Parathyroid adenoma (tissue), 2 donors: ENCODE measurements at regions not wholly inside any gene's neighbourhood (a gene's known extent, or its start where the extent isn't known, plus 50 kb on each side); places are given as distances from the start of the nearest gene placed in this dataset.

ENCODE experiments used
- H2AFZ ChIP-seq: fragments of 300-600 bp; sonication (generic); one replicate; pipeline ENCODE4 v1.7.0; 2017; ENCODE audit warnings: antibody characterized with exemption, mild to moderate bottlenecking
- H3K27ac ChIP-seq: fragments of 300-600 bp; sonication (generic); one replicate; pipeline ENCODE4 v1.7.0; 2017
- H3K27me3 ChIP-seq: fragments of 300-600 bp; sonication (generic); one replicate; pipeline ENCODE4 v1.7.0; 2017; ENCODE audit warnings: low read length; ENCODE audit not compliant: control insufficient read depth, insufficient read depth
- H3K36me3 ChIP-seq: fragments of 300-600 bp; sonication (generic); one replicate; pipeline ENCODE4 v1.7.0; 2017; ENCODE audit warnings: low read length; ENCODE audit not compliant: control insufficient read depth, insufficient read depth
- H3K4me1 ChIP-seq: fragments of 300-600 bp; sonication (generic); one replicate; pipeline ENCODE4 v1.7.0; 2017; ENCODE audit warnings: control low read depth
- H3K4me2 ChIP-seq: fragments of 300-600 bp; sonication (generic); one replicate; pipeline ENCODE4 v1.7.0; 2017; ENCODE audit warnings: low read length
- H3K4me3 ChIP-seq: fragments of 300-600 bp; sonication (generic); one replicate; pipeline ENCODE4 v1.7.0; 2017; ENCODE audit warnings: low read depth, low read length
- H3K79me2 ChIP-seq: fragments of 300-600 bp; sonication (generic); one replicate; pipeline ENCODE4 v1.7.0; 2017; ENCODE audit warnings: control low read depth
- H3K9ac ChIP-seq: fragments of 300-600 bp; sonication (generic); one replicate; pipeline ENCODE4 v1.7.0; 2017; ENCODE audit warnings: mild to moderate bottlenecking
- H3K9me3 ChIP-seq: fragments of 300-600 bp; sonication (generic); one replicate; pipeline ENCODE4 v1.7.0; 2017; ENCODE audit warnings: low read length; ENCODE audit not compliant: control insufficient read depth
- TF ChIP-seq, protein P1 (sequence below): fragments of 300-600 bp; sonication (generic); IDR thresholded peaks from one replicate; pipeline ENCODE4 v1.7.0; 2017; ENCODE audit warnings: antibody characterized with exemption, mild to moderate bottlenecking
- donor health status: primary hyperparathyroidism.

DNA sequence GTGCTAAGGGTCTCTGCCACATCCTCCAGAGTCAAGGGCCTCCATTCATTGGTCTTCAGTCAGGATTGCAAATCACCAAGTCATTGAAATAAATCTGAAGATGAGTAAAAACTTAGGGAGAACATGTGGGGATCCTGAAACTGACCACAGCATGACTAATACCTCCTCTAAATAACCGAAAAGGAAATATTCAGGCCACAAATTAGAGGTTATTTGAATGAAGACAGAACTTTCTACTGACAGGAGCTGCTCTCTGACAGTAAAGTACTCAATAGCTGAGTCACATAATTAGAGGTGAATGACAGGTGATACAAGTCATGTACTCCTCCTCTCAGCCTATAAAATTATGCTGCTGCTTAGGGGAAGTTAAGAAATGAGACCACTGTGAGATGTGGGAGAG is 240.2 kb upstream of the F9 start:
- Histone ChIP-seq H3K27ac (no peak overlapping the region), H3K79me2 (no peaks in the 10 kb centered on the region), H3K4me2 (no peak overlapping the region), H3K27me3 (no peaks in the 10 kb centered on the region), H3K9ac (no peak overlapping the region), H3K4me1 (no peaks in the 10 kb centered on the region), H3K36me3 (no peaks in the 10 kb centered on the region), H2AFZ (no peak overlapping the region), H3K4me3 (no peak overlapping the region), H3K9me3 (no peaks in the 10 kb centered on the region)
- TF ChIP-seq, protein P1, sequence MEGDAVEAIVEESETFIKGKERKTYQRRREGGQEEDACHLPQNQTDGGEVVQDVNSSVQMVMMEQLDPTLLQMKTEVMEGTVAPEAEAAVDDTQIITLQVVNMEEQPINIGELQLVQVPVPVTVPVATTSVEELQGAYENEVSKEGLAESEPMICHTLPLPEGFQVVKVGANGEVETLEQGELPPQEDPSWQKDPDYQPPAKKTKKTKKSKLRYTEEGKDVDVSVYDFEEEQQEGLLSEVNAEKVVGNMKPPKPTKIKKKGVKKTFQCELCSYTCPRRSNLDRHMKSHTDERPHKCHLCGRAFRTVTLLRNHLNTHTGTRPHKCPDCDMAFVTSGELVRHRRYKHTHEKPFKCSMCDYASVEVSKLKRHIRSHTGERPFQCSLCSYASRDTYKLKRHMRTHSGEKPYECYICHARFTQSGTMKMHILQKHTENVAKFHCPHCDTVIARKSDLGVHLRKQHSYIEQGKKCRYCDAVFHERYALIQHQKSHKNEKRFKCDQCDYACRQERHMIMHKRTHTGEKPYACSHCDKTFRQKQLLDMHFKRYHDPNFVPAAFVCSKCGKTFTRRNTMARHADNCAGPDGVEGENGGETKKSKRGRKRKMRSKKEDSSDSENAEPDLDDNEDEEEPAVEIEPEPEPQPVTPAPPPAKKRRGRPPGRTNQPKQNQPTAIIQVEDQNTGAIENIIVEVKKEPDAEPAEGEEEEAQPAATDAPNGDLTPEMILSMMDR, result no peak

- no peak overlapping the region for H3K9ac ChIP-seq
- H3K9me3 ChIP-seq, result no peaks in the 10 kb centered on the region
- TF ChIP-seq, protein P1, result no peak
- H3K27me3 ChIP-seq, result no peaks in the 10 kb centered on the region
- no peaks in the 10 kb centered on the region for H3K79me2 ChIP-seq
- no peak overlapping the region for H3K27ac ChIP-seq
- H3K36me3 ChIP-seq, result no peaks in the 10 kb centered on the region
- no peaks in the 10 kb centered on the region for H3K4me1 ChIP-seq
- H3K4me3 ChIP-seq, result no peak overlapping the region
- no peak overlapping the region for H3K4me2 ChIP-seq
- H2AFZ ChIP-seq, result no peak overlapping the region
Measured at GRCh38 chrX:139287155-139287924, 243.2 kb upstream of the F9 start.

GRCh38 chrX:139286342-139286741 is 244.2 kb upstream of the F9 start:
- H3K27me3 ChIP-seq, result no peaks in the 10 kb centered on the region
- no peaks in the 10 kb centered on the region for H3K36me3 ChIP-seq
- H3K4me2 ChIP-seq, result no peak overlapping the region
- no peak overlapping the region for H3K9ac ChIP-seq
- H2AFZ ChIP-seq, result no peak overlapping the region
- no peaks in the 10 kb centered on the region for H3K4me1 ChIP-seq
- no peaks in the 10 kb centered on the region for H3K79me2 ChIP-seq
- H3K27ac ChIP-seq, result no peak overlapping the region
- TF ChIP-seq, protein P1, result no peak
- H3K9me3 ChIP-seq, result no peaks in the 10 kb centered on the region
- no peak overlapping the region for H3K4me3 ChIP-seq

- TF ChIP-seq, protein P1, result no peak
- H3K4me1 ChIP-seq, result no peaks in the 10 kb centered on the region
- no peaks in the 10 kb centered on the region for H3K9me3 ChIP-seq
- H2AFZ ChIP-seq, result no peak overlapping the region
- H3K79me2 ChIP-seq, result no peaks in the 10 kb centered on the region
- H3K27me3 ChIP-seq, result no peaks in the 10 kb centered on the region
- no peak overlapping the region for H3K9ac ChIP-seq
- H3K36me3 ChIP-seq, result no peaks in the 10 kb centered on the region
- no peak overlapping the region for H3K4me3 ChIP-seq
- H3K27ac ChIP-seq, result no peak overlapping the region
- no peak overlapping the region for H3K4me2 ChIP-seq
Measured at GRCh38 chrX:139267851-139268250, 262.7 kb upstream of the F9 start.

DNA sequence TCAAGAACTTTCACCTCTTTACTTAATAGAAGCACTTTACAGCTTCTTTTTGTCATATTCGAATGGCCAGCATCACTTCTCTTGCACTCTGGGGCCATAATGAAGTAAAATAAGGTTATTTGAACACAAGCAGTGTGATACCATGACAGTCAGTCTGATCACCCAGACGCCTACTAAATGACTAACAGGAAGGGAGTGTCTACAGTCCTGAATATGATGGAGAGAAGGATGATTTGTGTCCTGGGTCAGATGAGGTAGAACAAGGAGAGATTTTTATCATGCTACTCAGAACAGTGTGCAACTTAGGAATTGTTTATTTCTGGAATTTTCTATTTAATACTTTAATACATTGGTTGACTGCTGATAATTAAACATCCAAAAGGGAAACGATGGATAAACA is 284.2 kb upstream of the F9 start:
- Histone ChIP-seq H3K27ac (no peak overlapping the region), H3K27me3 (no peaks in the 10 kb centered on the region), H3K4me1 (no peaks in the 10 kb centered on the region), H3K9me3 (no peaks in the 10 kb centered on the region), H2AFZ (no peak overlapping the region), H3K4me2 (no peak overlapping the region), H3K9ac (no peak overlapping the region), H3K79me2 (no peaks in the 10 kb centered on the region), H3K36me3 (no peaks in the 10 kb centered on the region), H3K4me3 (no peak overlapping the region)
- TF ChIP-seq, protein P1, result no peak
